RWPE1 (cell line): ENCODE measurements at regions not wholly inside any gene's neighbourhood (a gene's known extent, or its start where the extent isn't known, plus 50 kb on each side); places are given as distances from the start of the nearest gene placed in this dataset.
"Not testable (repeated sequence)": the region's sequence is repeated elsewhere in the genome, so short reads cannot be mapped to it uniquely, and the experiment has no call there.

Experiments
- CTCF ChIA-PET: fragments of 350-600 bp; sonication (Branson Sonifier 250); formaldehyde crosslinking; extraction: SDS; loops from one replicate; lab custom pipeline; 2021; lab: Yijun Ruan, JAX
- POLR2A ChIA-PET: fragments of 400-600 bp; formaldehyde crosslinking; extraction: SDS; loops from one replicate; lab custom pipeline; 2020; ENCODE audit warnings: antibody characterized with exemption; ENCODE audit not compliant: low non-redundant PET; lab: Yijun Ruan, JAX
- DNase-seq: peaks from one replicate; pipeline ENCODE4 v3.0.0; 2012; ENCODE audit warnings: low spot score
- H3K27ac ChIP-seq: fragments of 450-650 bp; 2 replicates; pipeline ENCODE4 v1.5.1; 2017
- CTCF ChIP-seq: fragments of 450-650 bp; conservative IDR thresholded peaks from 2 replicates; pipeline ENCODE4 v1.5.1; 2017; ENCODE audit warnings: low read depth, mild to moderate bottlenecking

- CTCF ChIA-PET, result no interaction called here
- H3K27ac ChIP-seq, result no peak overlapping the region
- no peak for TF ChIP-seq CTCF
- DNase-seq, result no peak
- POLR2A ChIA-PET, result no interaction called here
These were observed 50.5 kb upstream of the TUBA3D start for GRCh38 chr2:131425231-131425941.

- CTCF ChIA-PET, H3K27ac ChIP-seq, POLR2A ChIA-PET, DNase-seq: not testable (repeated sequence)
These were observed 51.3 kb upstream of the TUBA3D start for GRCh38 chr2:131424605-131425114.

GRCh38 chr2:131420751-131421150 is 55.2 kb upstream of the TUBA3D start:
- H3K27ac ChIP-seq, DNase-seq, POLR2A ChIA-PET: not testable (repeated sequence)
- CTCF ChIA-PET, result interaction anchor here (0.8 kb wide), 1 partner anchor 71 kb away, joined by 3 read pairs; the partner anchor contains the start of gene MZT2A

GRCh38 chr2:131419441-131419840 is 55.5 kb upstream of the RAB6D start:
- DNase-seq, result no peak
- no peak for TF ChIP-seq CTCF
- POLR2A ChIA-PET, result no interaction called here
- H3K27ac ChIP-seq, result no peak overlapping the region
- CTCF ChIA-PET, result interaction anchor here (1.1 kb wide), 1 partner anchor 253 kb away, joined by 3 read pairs; no protein-coding TSS in a partner anchor

- no peak for DNase-seq
- ChIA-PET POLR2A (no interaction called here), CTCF (interaction anchor here (0.6 kb wide), 1 partner anchor 33 kb away, joined by 4 read pairs; no protein-coding TSS in a partner anchor)
- no peak overlapping the region for H3K27ac ChIP-seq
- no peak for TF ChIP-seq CTCF
These were observed 54.7 kb upstream of the RAB6D start for GRCh38 chr2:131418625-131419024.

GRCh38 chr2:131417886-131418285 is 53.9 kb upstream of the RAB6D start:
- ChIA-PET POLR2A (no interaction called here), CTCF (no interaction called here)
- no peak for DNase-seq
- no peak overlapping the region for H3K27ac ChIP-seq
- TF ChIP-seq CTCF, result no peak

- TF ChIP-seq CTCF, result no peak
- CTCF ChIA-PET, result interaction anchor here (0.5 to 1.7 kb wide), 11 partner anchors 9 to 1283 kb away, joined by 3 to 8 read pairs (median 4); partner anchors contain the start of gene MZT2A
- POLR2A ChIA-PET, result no interaction called here
- no peak overlapping the region for H3K27ac ChIP-seq
- no peak for DNase-seq
These were observed 49.8 kb upstream of the RAB6D start for GRCh38 chr2:131413785-131414184.
